Mesothelial cell of epicardium (in vitro differentiated cells): ENCODE measurements at regions not wholly inside any gene's neighbourhood (a gene's known extent, or its start where the extent isn't known, plus 50 kb on each side); places are given as distances from the start of the nearest gene placed in this dataset.
A peak's percentile ranks its signal among the peaks of the same experiment; 100 is the strongest.

Experiments
- DNase-seq, 2 experiments: peaks; one replicate each; pipeline ENCODE4 v3.0.0; 2021; ENCODE audit warnings: low spot score in 2 of 2; ENCODE audit not compliant: unreplicated experiment in 2 of 2
- H3K27ac Mint-ChIP-seq: 2 replicates; pipeline ENCODE4 v1.8.0; 2021; ENCODE audit warnings: mixed read lengths
- H3K27me3 Mint-ChIP-seq: 2 replicates; pipeline ENCODE4 v1.8.0; 2021; ENCODE audit warnings: low read depth, mixed read lengths
- H3K36me3 Mint-ChIP-seq: 2 replicates; pipeline ENCODE4 v1.8.0; 2021; ENCODE audit warnings: mixed read lengths
- H3K4me1 Mint-ChIP-seq: 2 replicates; pipeline ENCODE4 v1.8.0; 2021; ENCODE audit warnings: mixed read lengths
- H3K4me3 Mint-ChIP-seq: 2 replicates; pipeline ENCODE4 v1.8.0; 2021; ENCODE audit warnings: mild to moderate bottlenecking, moderate library complexity, mixed read lengths
- H3K9me3 Mint-ChIP-seq: 2 replicates; pipeline ENCODE4 v1.8.0; 2021; ENCODE audit warnings: mixed read lengths
- CTCF ChIP-seq: fragments of 200-600 bp; sonication (generic); IDR thresholded peaks from one replicate; pipeline ENCODE4 v1.5.0; 2021; ENCODE audit warnings: antibody characterized with exemption; ENCODE audit not compliant: unreplicated experiment

GRCh38 chr4:149983931-149984330 is 94.3 kb upstream of the DCLK2 start:
- Mint-ChIP-seq H3K4me1 (peaks cover 71% of the 10 kb centered on the region), H3K36me3 (no peaks in the 10 kb centered on the region), H3K9me3 (no peaks in the 10 kb centered on the region), H3K27ac (no peak overlapping the region), H3K4me3 (no peak overlapping the region), H3K27me3 (no peaks in the 10 kb centered on the region)
- DNase-seq: no peak
- no peak for TF ChIP-seq CTCF

- Mint-ChIP-seq H3K27ac (peak overlapping the region; percentile 83), H3K4me1 (peaks cover 57% of the 10 kb centered on the region), H3K36me3 (peaks cover 1% of the 10 kb centered on the region), H3K27me3 (no peaks in the 10 kb centered on the region), H3K4me3 (no peak overlapping the region), H3K9me3 (no peaks in the 10 kb centered on the region)
- DNase-seq: no peak
- no peak for TF ChIP-seq CTCF
These were observed 92.3 kb upstream of the DCLK2 start for GRCh38 chr4:149985981-149986380.

- peaks cover 47% of the 10 kb centered on the region for H3K4me1 Mint-ChIP-seq
- peak overlapping the region; percentile 9 for H3K4me3 Mint-ChIP-seq
- H3K9me3 Mint-ChIP-seq: no peaks in the 10 kb centered on the region
- no peaks in the 10 kb centered on the region for H3K27me3 Mint-ChIP-seq
- TF ChIP-seq CTCF: no peak
- peak overlapping the region; percentile 83 for H3K27ac Mint-ChIP-seq
- H3K36me3 Mint-ChIP-seq: peaks cover 1% of the 10 kb centered on the region
- DNase-seq: no peak
These were observed 91.3 kb upstream of the DCLK2 start for GRCh38 chr4:149986917-149987316.

GRCh38 chr4:149987330-149988086 is 90.7 kb upstream of the DCLK2 start:
- no peak for TF ChIP-seq CTCF
- Mint-ChIP-seq H3K27ac (peak overlapping the region; percentile 83), H3K36me3 (peaks cover 1% of the 10 kb centered on the region), H3K4me1 (peaks cover 41% of the 10 kb centered on the region), H3K4me3 (peak overlapping the region; percentile 9), H3K27me3 (no peaks in the 10 kb centered on the region), H3K9me3 (no peaks in the 10 kb centered on the region)
- DNase-seq: no peak

GRCh38 chr4:149988087-149988410 is 90.2 kb upstream of the DCLK2 start:
- no peaks in the 10 kb centered on the region for H3K9me3 Mint-ChIP-seq
- no peaks in the 10 kb centered on the region for H3K27me3 Mint-ChIP-seq
- H3K4me3 Mint-ChIP-seq: no peak overlapping the region
- H3K27ac Mint-ChIP-seq: peak overlapping the region; percentile 83
- no peak for DNase-seq
- H3K4me1 Mint-ChIP-seq: peaks cover 36% of the 10 kb centered on the region
- TF ChIP-seq CTCF: no peak
- H3K36me3 Mint-ChIP-seq: peaks cover 1% of the 10 kb centered on the region
